ENCODE measurements at regions not wholly inside any gene's neighbourhood (a gene's known extent, or its start where the extent isn't known, plus 50 kb on each side); places are given as distances from the start of the nearest gene placed in this dataset.

DNA sequence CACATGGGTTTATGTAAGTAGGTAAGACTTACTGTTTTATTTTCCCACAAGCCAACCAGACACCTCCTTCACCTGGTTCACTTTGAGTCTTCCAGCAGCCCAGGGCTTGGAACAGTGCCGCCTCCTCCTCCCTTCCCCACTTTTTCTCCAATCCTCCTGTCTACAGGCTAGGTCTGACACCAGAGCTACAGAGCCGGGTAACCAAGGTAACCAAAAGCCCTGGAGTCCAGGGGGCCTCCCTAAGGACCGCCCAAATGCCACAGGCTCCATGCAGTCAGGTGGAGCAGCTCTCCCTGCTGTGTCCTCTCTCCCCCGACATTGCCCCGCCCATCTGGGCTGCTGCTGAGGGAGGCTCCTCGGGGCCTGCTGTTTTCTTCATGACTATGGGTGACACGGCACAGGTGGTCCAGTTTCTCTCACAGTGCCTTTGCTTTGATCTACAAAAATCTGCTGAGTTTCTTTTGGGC is 138.0 kb upstream of the EFNA5 start:
- DNase-seq = no peak

DNA sequence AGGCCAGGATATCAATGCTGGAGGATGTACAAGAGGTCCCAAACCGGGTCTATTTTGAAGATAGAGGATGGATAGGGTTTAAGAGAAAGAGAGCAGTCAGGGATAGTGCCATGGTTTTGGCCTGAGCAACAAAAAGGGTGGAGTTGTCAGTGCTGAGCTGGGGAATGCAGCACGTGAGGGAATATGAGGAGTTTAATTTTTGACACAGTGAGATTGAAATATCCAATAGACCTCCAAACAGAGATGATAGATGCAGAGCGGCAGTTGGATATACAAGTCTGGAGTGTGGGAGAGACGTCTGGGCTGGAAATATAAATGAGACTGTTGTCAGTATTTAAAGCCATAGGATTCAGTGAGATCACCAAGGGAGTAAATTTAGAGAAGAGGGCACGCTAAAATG is 136.7 kb upstream of the EFNA5 start:
- DNase-seq = no peak

DNA sequence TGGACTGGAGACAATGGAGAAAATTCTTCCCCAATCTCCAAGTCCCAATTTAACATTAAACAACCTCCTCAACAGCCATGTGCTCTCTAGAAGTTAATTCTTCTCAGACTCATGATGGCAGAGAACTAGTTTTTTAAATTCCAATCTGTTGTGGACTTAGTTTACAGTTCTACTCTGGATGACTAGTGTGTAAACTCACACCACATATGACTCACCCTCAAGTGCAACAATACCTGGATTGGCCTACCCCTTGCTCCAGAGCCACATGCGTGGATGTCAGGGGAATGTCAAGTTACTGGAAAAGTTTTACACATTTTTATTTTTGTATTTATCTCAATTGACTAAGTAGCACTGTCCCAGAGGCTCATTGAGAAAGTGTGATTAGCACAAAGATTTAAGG is 136.0 kb upstream of the EFNA5 start:
- DNase-seq = no peak

DNA sequence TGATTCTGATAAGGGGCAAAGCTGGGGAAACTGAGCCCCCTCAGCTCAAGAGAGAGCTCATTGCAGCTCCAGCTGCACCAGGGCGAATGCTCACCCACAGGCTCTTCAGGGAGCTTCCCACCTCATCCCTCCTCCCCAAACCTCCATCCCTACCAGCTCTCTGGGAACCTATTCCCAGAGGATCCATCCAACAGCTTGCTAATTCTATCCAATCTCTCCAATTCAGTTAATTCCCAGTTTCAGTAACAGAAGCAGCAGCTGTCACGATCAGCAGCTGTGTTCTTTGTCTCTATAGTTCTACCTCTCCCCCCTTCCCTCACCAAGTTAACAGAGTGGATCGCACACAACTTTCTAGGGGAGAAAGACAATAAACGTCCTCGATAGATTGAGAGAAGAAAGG is 135.5 kb upstream of the EFNA5 start:
- no peak for DNase-seq

DNA sequence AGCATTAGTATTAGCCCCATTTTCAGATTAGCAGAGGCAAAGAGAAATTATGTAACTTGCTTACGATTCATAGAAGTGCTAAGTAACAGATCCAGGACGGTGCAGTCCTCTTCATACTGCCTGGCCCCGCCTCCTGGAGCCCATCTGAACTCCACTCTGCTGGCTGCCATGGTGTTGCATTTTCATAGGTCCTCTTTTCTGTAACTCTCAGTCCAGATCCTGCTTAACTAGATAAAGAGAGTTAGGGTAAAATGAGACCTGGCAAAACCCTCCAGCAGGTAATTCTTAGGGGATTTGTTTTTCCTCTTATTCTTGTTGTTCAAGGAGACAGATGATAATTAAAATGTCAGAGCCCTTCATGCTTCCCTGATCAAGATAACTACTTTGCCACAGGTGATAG is 135.1 kb upstream of the EFNA5 start:
- no peak for DNase-seq

DNA sequence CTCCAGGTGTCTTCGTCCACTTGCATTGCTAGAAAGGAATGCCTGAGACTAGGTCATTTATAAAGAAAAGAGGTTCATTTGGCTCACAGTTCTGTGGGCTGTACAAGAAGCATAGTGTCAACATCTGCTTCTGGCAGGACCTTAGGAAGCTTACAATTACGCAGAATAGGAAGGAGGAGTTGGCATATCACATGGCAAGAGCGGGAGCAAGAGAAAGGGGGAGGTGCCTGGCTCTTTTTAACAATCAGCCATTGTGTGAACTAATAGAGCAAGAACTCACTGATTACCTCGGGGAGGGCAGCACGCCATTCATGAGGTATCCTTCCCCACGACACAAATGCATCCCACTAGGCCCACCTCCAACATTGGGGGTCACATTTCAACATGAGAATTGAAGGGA is 134.4 kb upstream of the EFNA5 start:
- DNase-seq = no peak

DNA sequence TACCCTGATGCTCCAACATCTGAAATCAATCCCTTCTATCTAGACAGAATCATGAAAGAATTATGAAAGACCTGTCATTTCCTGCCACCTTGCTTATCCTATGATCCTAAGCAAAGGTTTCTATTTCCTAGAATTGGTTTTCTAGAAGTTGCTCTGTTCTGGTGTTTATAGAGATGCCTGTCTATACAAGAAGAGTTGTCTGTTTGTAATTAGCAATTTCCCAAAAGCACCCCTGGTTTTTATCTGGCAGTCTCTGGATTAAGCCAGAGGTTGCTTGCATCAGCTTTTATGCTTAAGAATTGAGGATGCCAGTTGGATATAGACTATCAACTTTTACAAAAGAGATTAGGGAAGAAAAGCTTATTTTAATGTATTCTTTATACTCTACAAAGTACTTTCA is 133.0 kb upstream of the EFNA5 start:
- DNase-seq = no peak

DNA sequence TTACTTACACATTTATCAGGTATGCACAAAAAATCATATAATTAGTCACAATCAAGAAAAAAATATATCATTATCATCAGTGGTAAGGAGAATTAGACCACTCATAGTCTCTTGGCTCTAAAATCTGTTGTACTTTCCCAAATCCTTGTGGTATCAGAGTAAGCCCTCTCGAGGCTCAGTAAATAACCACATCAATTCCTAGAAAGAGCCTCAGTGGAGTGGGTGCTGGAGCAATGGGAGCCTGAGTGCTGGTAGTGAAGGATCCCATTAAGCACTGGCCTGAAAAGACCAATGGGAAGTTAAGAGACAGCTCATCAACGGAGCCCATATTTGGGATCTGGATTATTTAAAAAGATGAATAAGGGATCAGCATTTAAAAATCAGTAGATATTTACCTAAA is 130.3 kb upstream of the EFNA5 start:
- no peak for DNase-seq

DNA sequence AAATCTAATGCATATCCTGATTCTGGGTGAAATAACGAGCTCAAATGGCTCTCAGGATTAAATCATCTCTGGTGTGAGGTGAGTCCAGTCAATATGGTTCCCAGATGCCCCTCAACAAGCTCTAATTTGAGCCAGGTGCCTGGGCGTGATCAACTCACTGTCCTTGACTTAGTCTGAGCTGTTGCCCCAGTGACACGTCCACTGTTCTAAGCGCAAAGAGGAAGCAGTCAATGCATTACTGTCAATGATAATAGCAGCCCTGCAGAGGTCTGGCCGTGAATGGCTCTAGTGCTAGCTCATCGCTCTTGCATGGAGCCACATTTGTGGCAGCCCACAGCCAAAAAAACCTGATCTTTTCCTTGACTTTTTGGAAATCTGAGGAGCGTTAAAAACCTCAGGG is 128.6 kb upstream of the EFNA5 start:
- no peak for DNase-seq

DNA sequence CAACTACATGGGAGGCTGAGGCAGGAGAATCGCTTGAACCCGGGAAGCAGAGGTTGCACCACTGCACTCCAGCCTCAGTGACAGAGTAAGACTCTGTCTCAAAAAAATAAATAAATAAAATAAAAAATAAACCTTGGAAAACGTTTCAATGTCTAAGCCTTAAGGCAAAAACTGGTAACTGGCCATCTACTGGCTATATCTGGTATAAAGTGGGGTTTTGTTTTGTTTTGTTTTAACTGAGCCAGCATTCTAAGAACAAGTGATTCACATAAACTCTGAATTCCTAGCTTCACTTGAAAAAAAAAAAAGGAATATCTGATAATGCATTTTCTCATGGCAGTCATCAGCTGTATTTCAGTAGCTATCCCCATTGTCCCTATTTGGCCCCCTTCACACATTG is 126.1 kb upstream of the EFNA5 start:
- peak in 1 of 2 experiments; percentile 4 for DNase-seq

DNA sequence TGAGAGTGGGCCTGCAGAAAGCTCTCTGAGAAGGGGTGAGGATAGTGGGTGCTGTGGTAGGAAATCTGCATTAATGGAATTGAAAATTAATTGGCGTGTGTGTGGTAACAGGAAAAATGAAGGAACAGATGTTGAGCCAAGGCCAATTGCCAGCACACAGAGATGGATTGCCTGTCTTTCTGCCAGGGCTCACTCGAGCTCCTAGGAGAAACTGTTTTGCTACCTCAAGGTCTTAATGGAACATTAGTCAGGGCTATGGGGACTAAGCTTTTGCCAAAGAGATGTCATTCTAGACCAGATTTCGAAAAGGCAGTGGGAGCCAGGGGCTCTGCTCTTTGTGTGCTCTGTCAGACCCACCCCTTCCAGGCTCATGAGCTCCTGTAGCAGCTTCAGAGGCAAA is 124.0 kb upstream of the EFNA5 start:
- no peak for DNase-seq

DNA sequence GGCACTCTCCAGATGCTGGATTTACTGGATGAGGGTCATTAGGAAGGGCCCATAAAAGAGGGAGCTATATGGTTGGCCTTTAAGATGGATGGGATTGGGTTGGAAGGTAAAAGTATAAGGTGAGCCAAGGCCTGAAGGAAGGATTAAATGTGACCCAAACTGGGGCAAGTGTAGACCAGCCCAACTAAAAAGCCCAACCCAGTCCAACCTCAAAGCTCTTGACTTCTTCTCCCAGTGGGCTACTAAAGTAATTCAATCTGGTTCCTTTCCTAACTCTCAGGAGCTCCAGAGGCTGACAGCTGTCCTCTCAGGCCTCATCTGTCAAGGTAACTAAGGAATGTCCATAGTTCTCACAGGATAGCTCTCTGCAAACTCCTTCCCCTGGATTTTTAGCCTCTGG is 122.2 kb upstream of the EFNA5 start:
- no peak for DNase-seq

DNA sequence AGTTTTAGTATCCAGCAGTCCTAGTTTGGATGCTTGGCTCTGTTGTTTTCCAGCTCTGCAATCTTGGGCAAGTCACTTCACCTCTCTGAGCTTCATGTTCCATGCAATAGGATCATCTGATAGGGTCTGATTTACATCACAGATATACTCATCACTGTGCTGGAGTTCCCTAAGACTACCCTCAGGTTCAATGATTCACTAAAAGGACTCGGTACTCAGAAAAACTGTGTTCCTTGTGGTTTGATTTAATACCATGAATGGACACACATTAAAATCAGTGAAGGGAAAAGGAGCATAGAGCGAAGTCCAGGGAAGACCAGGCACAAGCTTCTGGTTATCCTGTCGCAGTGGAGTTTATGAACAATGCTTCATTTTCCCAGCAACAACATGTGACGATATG is 119.9 kb upstream of the EFNA5 start:
- no peak for DNase-seq

DNA sequence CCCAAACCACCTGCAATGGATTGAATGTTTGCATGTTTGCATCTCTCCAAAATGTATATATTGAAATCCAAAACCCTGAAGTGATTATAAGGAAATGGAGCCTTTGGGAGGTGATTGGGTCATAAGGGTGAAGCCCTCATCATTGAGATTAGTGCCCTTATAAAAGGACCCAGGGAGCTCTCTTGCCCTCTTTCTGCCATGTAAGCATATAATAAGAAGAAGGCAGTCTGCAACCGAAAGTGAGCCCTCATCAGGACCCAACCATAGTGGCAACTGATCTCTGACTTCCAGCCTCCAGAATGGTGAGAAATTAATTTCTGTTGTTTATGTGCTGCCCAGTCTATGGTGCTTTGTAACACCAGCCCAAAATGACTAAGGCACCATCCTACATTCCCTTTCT is 115.7 kb upstream of the EFNA5 start:
- no peak for DNase-seq

DNA sequence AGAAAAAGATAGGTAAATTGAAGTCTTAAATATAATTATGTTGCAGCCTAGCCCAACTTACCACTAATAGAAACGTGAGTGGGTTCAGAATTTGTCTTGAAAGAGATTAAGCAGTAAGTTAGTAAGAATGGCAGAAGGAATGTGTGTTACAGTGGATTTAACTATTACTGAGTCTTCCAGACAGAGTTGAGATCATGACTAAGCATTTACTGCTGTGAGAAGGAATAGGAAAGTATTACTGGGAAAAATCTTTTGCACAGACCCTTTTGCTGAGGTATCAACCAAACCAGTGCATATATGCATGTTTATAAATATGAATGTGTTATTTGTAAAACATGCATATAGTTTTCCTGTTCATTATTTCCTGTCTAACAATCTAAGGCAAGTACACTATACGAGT is 112.8 kb upstream of the EFNA5 start:
- no peak for DNase-seq

DNA sequence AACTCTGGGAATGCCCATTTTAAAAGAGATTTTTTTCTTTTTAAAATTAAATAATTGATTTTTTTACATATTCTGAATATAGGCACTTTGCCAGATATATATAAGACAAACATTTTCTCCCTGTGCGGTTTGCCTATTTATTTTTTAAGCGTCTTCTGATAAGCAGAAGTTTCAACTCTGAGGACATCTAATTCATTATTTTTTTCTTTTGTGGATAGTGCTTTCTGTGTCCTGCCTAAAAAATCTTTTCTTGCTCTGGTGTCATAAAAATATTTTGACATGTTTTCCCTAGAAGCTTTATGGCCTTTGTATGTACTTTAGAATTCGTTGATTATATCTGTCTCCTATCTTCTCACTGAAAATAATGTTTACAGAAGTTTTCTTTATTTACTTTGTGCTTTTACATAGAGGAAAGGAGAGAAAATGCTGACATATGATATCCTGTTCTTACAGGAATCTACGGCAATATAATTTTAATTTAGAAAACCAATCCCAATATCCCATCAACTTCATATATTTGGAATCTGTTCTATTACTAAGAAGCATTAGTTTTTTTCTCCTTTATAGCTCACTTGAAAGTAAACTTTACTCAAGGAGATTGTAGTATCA is 111.9 kb upstream of the EFNA5 start:
- DNase-seq = no peak

DNA sequence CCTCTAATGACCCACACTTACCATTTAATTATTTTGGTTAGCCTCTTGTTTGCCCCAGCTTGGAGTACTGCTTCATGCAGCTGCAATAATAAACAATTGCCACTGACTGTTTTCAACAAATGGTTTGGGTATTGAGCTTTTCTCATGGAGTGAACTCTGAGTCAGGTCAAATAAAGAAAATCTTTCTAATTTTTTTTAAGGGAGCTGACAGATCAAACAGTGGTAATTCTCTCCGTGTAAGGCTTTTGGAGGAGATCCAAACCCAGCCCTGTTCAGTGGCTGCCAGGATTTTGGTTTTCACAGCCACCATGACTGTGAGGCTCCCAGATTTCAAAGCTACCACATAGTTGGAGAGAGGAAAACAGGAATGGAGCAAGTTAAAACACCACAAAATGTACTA is 110.7 kb upstream of the EFNA5 start:
- DNase-seq = no peak

DNA sequence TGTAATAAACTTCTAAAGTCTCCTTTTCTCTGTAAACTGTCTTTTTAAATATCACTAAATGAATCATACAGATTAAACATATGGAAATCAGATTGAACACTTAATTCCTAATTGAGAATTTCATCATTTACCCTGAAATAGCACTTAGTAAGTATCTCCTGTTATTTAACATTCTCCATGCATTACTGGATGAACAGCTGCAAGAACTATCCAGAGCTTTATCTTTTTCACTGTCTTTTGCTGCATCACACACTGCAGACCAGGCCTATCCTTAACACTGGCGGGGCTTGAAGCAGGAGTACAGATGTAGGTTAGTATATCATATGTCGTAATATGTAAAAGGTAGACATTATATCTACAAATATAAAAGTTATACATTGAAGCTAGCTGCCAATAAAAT is 108.7 kb upstream of the EFNA5 start:
- DNase-seq = no peak

DNA sequence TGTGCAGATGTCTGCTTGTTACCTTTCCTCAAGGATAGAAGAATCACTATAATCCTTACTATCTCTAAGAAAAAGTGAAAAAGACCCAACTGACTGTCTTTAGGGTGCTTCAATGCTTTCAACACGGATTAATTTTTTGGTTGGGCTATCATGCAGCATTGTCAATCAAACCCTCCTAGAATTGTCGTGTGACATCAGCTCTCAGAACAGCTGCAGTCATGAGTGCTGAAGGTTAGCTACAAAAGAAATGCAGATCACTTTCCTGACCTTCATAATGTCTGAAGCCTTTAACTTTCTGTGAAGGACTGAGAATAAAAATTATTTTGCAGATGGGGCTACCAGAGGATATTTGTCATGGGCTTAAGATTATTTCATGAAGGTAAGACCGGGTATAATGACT is 107.9 kb upstream of the EFNA5 start:
- no peak for DNase-seq

DNA sequence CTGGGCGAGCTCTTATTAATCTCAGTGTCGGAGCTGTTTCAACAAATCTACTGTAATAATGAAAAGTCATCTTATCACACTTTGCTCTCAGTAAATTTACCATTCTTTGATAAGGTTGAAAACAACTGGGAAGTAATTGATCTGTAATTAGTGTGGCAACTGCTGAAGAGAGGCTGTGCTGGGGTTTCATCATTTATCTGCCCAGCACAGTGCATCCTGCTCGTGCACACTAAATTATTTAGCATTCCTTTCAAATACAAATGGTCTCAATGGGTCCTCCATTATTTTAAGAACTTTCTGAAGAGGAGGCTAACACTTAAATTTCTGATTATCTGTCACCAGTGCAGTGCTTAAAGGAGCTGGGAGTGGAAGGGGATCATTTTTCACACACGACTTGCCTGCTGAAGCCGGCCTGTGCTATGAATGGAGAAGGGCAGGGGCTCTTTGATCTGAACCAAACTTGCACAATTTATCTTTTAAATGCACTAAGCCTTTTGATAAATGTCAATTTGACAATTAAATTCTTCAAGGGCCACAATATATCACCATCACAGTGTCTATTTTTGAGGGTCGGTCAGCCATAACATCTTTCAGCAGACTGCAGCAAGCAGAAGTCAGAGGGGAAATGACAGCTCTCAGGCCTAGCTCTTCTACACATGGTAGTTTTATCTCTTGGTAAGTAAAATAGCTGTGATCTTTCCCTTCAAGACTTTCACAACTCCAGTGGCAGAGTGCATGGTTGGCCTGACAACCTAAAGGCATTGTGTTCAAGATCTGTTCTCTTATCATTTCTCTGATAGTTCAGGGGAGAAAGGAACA is 106.4 kb upstream of the EFNA5 start:
- DNase-seq = no peak

DNA sequence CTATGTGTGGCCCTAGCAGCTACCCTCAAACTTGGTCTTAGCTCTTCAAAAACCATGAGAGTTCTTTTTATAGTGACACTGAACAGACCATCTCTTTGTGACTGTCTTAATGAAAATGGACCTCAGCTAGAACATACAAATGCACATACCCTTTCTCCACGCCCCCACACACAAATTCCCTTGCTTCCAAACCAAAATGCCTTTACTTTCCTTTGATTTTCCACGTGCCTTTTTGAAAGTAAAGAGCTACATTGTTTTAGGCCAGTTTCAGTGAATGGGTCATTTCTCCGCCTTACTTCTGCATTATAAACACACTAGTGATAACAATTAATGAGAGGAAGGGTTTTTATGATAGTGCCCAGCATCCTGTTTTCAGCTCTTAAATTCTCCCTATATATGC is 105.8 kb upstream of the EFNA5 start:
- DNase-seq = no peak

DNA sequence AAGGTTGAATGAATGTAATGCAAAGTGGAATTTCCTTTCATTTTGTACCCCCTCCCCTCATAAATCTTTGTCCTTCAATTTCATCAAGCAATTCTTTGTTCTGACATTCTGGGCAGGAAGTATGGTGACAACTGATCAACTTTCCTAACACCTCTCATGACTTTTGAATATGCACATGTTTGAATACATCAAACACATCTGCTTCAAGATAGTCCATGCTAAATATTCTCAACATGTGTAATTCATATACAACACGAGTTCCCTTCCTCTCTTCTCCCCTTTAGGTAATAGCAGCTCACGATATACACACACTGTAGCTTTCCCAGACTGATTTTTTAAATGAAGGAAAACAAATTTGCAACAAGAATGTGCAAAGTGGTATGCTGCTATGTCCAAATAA is 103.6 kb upstream of the EFNA5 start:
- no peak for DNase-seq

DNA sequence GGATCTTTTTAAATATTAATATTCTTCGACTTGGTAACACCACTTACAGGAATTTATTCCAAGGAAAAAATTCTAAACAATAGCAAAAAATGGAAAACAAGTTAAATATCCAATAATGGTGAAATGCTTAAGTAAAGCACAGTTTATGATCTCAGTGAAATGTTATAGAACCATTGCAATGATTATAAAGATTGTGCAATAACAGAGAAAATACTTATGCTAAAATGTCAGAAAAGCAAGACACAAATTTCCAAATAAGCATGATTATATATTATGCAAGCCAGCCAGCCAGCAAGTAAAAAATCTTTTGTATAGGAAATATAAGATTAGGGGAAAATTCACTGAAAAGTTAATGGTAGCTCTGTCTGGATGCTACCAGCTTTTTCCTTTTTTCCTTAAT is 102.7 kb upstream of the EFNA5 start:
- no peak for DNase-seq

DNA sequence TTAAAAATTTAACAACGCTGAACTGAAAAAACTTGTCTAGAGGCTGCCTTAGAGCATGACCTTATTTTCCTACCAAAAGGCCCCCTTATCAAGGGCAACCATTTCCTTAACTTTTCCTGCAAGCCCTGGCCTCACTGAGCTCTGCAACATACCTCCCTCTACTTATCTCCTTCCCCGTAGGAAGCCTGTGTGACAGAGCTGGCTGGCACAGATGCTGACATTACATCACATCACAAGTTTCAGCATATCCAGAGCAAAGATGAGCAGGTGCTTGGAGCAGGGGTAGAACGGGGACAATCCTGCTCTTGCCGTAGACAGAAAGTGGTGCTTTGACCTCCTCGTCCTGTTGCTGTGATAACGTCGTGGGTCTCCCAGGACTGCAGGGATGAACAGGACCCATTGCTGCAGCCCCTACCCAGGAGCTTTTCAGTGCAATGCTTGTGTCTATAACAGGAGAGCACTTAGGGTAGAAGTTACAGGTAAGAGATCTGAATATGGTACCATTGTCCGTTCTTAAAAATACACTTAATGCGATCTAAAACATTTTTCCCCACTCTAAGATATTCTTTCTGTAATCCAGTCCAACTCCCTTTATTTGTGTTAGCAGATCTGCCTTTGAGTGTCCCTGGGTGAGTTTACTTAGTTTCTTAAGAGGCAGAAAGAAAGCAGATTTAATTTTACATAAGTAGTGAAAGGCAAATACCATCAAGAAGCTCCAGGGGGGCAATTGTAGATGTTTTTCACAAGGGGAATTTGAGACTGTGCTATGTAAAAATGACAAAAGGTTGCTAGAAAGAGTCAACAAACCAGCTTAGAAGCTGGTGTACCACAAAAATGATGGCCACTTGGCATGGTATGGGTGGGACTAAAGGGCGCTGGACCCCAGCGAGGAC is 101.9 kb upstream of the EFNA5 start:
- no peak for DNase-seq

All from SW 1271 (cell line).